ENCODE measurements at regions not wholly inside any gene's neighbourhood (a gene's known extent, or its start where the extent isn't known, plus 50 kb on each side); places are given as distances from the start of the nearest gene placed in this dataset.

DNA sequence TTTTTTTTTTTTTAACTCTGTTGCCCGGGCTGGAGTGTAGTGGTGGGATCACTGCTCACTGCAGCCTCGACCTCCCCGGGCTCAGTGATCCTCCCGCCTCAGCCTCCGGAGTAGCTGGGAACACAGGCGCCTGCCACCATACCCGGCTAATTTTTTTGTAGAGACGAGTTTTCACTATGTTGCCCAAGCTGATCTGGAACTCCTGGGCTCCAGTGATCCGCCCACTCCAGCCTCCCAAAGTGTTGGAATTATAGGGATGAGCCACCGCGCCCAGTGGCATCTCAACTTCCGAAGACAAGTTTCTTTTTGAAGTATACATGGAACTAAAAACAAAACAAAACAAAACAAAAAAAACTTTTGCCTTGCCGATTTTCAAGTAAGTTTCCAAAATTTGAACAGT, 66.6 kb upstream of the ZNF184 start:
- TF ChIP-seq CTCF (conservative IDR thresholded peaks at IDR 0.05 in 1 of 2, IDR thresholded peaks at IDR 0.05 in 1 of 2; ENCODE audit: low read depth in 1 of 2, low read length in 2 of 2) (no peak), EZH2 (IDR thresholded peaks at IDR 0.05; ENCODE audit: low read length, missing control alignments) (no peak)
